GM12878 (cell line): ENCODE measurements at regions not wholly inside any gene's neighbourhood (a gene's known extent, or its start where the extent isn't known, plus 50 kb on each side); places are given as distances from the start of the nearest gene placed in this dataset.

Source experiments
- CREB1 ChIP-seq: IDR thresholded peaks from 2 replicates; pipeline ENCODE4 v1.6.1; 2012; ENCODE audit warnings: low read depth, mild to moderate bottlenecking, inconsistent platforms
- CREM ChIP-seq: IDR thresholded peaks from 2 replicates; pipeline ENCODE4 v1.6.1; 2014; ENCODE audit warnings: antibody characterized with exemption, low read depth
- CTCF ChIP-seq, 3 experiments: IDR thresholded peaks in 2 of 3; conservative IDR thresholded peaks in 1 of 3; 2 replicates each; pipeline ENCODE4 v1.5.1; 2011; ENCODE audit warnings: low read depth in 3 of 3, low read length in 3 of 3, mild to moderate bottlenecking in 3 of 3, control low read depth in 2 of 3, moderate library complexity in 2 of 3, inconsistent platforms in 1 of 3, mixed read lengths in 1 of 3; ENCODE audit not compliant: control insufficient read depth in 2 of 3, insufficient read depth in 1 of 3; ENCODE audit errors: extremely low read depth in 1 of 3
- EZH2 ChIP-seq: IDR thresholded peaks from 2 replicates; pipeline ENCODE4 v1.6.1; 2012; ENCODE audit warnings: low read depth, mild to moderate bottlenecking, control low read depth, inconsistent platforms, low read length, borderline replicate concordance; ENCODE audit not compliant: control insufficient read depth
- POLR2A ChIP-seq: IDR thresholded peaks from 2 replicates; pipeline ENCODE4 v1.6.1; 2011; ENCODE audit warnings: low read depth, mild to moderate bottlenecking, low read length
- RAD21 ChIP-seq: IDR thresholded peaks from 2 replicates; pipeline ENCODE4 v1.6.1; 2011; ENCODE audit warnings: mild to moderate bottlenecking, low read depth, low read length, moderate library complexity; ENCODE audit not compliant: insufficient read depth
- SREBF2 ChIP-seq: IDR thresholded peaks from 2 replicates; pipeline ENCODE4 v1.6.1; 2012; ENCODE audit warnings: mild to moderate bottlenecking, low read length
- SUZ12 ChIP-seq: fragments of 200-600 bp; sonication (generic); IDR thresholded peaks from one replicate; pipeline ENCODE4 v1.6.1; 2018; ENCODE audit warnings: antibody characterized with exemption, mild to moderate bottlenecking; ENCODE audit not compliant: unreplicated experiment
- TF ChIP-seq, protein P1 (sequence below): IDR thresholded peaks from 2 replicates; pipeline ENCODE4 v1.6.1; 2012; ENCODE audit warnings: low read depth, low read length, improper control_type of control experiment
- TF ChIP-seq, protein P2 (sequence below): IDR thresholded peaks from 2 replicates; pipeline ENCODE4 v1.6.1; 2011; ENCODE audit warnings: low read depth, low read length, improper control_type of control experiment, borderline replicate concordance

- TF ChIP-seq RAD21 (no peak), CREB1 (no peak), CTCF (IDR thresholded peaks at IDR 0.05 in 2 of 3, conservative IDR thresholded peaks at IDR 0.05 in 1 of 3; ENCODE audit: control insufficient read depth in 2 of 3, extremely low read depth in 1 of 3, insufficient read depth in 1 of 3, low read depth in 3 of 3, low read length in 3 of 3) (no peak), SUZ12 (no peak), POLR2A (no peak), CREM (no peak), SREBF2 (no peak), EZH2 (no peak)
- TF ChIP-seq, protein P1, sequence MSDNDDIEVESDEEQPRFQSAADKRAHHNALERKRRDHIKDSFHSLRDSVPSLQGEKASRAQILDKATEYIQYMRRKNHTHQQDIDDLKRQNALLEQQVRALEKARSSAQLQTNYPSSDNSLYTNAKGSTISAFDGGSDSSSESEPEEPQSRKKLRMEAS = no peak
- TF ChIP-seq, protein P2, sequence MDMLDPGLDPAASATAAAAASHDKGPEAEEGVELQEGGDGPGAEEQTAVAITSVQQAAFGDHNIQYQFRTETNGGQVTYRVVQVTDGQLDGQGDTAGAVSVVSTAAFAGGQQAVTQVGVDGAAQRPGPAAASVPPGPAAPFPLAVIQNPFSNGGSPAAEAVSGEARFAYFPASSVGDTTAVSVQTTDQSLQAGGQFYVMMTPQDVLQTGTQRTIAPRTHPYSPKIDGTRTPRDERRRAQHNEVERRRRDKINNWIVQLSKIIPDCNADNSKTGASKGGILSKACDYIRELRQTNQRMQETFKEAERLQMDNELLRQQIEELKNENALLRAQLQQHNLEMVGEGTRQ = no peak
These were observed 175.5 kb downstream of the CYB561 start for GRCh38 chr17:63270610-63271009.
